SK-N-SH (cell line): ENCODE measurements at regions not wholly inside any gene's neighbourhood (a gene's known extent, or its start where the extent isn't known, plus 50 kb on each side); places are given as distances from the start of the nearest gene placed in this dataset.

ENCODE experiments used
- CTCF ChIA-PET: fragments of 300-600, 350-600 bp; formaldehyde crosslinking; extraction: SDS; loops from one replicate; lab custom pipeline; 2021; lab: Yijun Ruan, JAX
- POLR2A ChIA-PET: fragments of 350-600 bp; sonication (Branson Sonifier 250); formaldehyde crosslinking; extraction: SDS; loops from one replicate; lab custom pipeline; 2020; ENCODE audit warnings: antibody characterized with exemption, inconsistent platforms; lab: Yijun Ruan, JAX
- DNase-seq: peaks from one replicate; pipeline ENCODE4 v3.0.0; 2012
- H2AFZ ChIP-seq: fragments of 200-600 bp; sonication (generic); 2 replicates; pipeline ENCODE4 v1.8.1; 2016; ENCODE audit warnings: antibody characterized with exemption, mild to moderate bottlenecking, low read depth
- H3F3A ChIP-seq: fragments of 200-600 bp; sonication (generic); replicated peaks from 2 replicates; pipeline ENCODE3; 2016; ENCODE audit warnings: antibody characterized with exemption, mild to moderate bottlenecking; ENCODE audit not compliant: insufficient read depth
- H3K27ac ChIP-seq, 2 experiments: fragments of 200-500 bp in 1 of 2; fragments of 200-600 bp in 1 of 2; sonication (Bioruptor generic) in 1 of 2; sonication (generic), shearing (Covaris generic) in 1 of 2; 2 replicates each; pipeline versions ENCODE4 v1.5.1 to v1.6.1; 2014 to 2016; ENCODE audit warnings: low read depth in 2 of 2, inconsistent platforms in 1 of 2, low read length in 1 of 2, mild to moderate bottlenecking in 1 of 2, mixed read lengths in 1 of 2
- H3K27me3 ChIP-seq: fragments of 200-600 bp; sonication (generic), shearing (Covaris generic); 2 replicates; pipeline ENCODE4 v1.6.1; 2016; ENCODE audit warnings: mixed run types; ENCODE audit not compliant: insufficient read depth
- H3K36me3 ChIP-seq, 2 experiments: fragments of 200-500 bp in 1 of 2; fragments of 200-600 bp in 1 of 2; sonication (Bioruptor generic) in 1 of 2; sonication (generic) in 1 of 2; replicated peaks in 1 of 2; 2 replicates each; pipeline versions ENCODE3 to v1.5.1; 2014 to 2016; ENCODE audit warnings: low read length in 1 of 2, mild to moderate bottlenecking in 1 of 2; ENCODE audit not compliant: insufficient read depth in 2 of 2, control insufficient read depth in 1 of 2
- H3K4me1 ChIP-seq, 2 experiments: fragments of 200-500 bp in 1 of 2; fragments of 200-600 bp in 1 of 2; sonication (Bioruptor generic) in 1 of 2; sonication (generic), shearing (Covaris generic) in 1 of 2; 2 replicates each; pipeline versions ENCODE4 v1.5.1 to v1.6.1; 2014 to 2016; ENCODE audit warnings: low read depth in 1 of 2, low read length in 1 of 2, mixed run types in 1 of 2; ENCODE audit not compliant: insufficient read depth in 2 of 2, control insufficient read depth in 1 of 2
- H3K4me2 ChIP-seq: fragments of 200-600 bp; sonication (generic), shearing (Covaris generic); 2 replicates; pipeline ENCODE4 v1.6.1; 2017; ENCODE audit warnings: mixed run types
- H3K4me3 ChIP-seq, 2 experiments: fragments of 200-500 bp in 1 of 2; fragments of 200-600 bp in 1 of 2; sonication (Bioruptor generic) in 1 of 2; sonication (generic), shearing (Covaris generic) in 1 of 2; 2 replicates each; pipeline versions ENCODE4 v1.5.1 to v1.8.1; 2014 to 2016; ENCODE audit warnings: low read depth in 2 of 2, inconsistent platforms in 1 of 2, low read length in 1 of 2, mild to moderate bottlenecking in 1 of 2, mixed read lengths in 1 of 2, moderate library complexity in 1 of 2
- H3K79me2 ChIP-seq: fragments of 200-600 bp; sonication (generic); 2 replicates; pipeline ENCODE4 v1.8.1; 2017; ENCODE audit warnings: mild to moderate bottlenecking; ENCODE audit not compliant: insufficient read depth
- H3K9ac ChIP-seq: fragments of 200-600 bp; sonication (generic); 2 replicates; pipeline ENCODE4 v1.6.1; 2017; ENCODE audit warnings: mixed run types
- H3K9me2 ChIP-seq: fragments of 200-600 bp; sonication (generic); 2 replicates; pipeline ENCODE4 v1.6.1; 2017; ENCODE audit warnings: mixed run types
- H3K9me3 ChIP-seq: fragments of 200-600 bp; sonication (generic); 2 replicates; pipeline ENCODE4 v1.6.1; 2017; ENCODE audit warnings: mixed run types, mild to moderate bottlenecking, moderate library complexity
- H4K20me1 ChIP-seq: fragments of 200-600 bp; sonication (generic); 2 replicates; pipeline ENCODE4 v1.6.1; 2017; ENCODE audit warnings: mild to moderate bottlenecking, mixed run types; ENCODE audit not compliant: insufficient read depth
- ELF1 ChIP-seq: IDR thresholded peaks from 2 replicates; pipeline ENCODE4 v1.4.0; 2012
- EP300 ChIP-seq, 2 experiments: IDR thresholded peaks; 2 replicates each; pipeline versions ENCODE4 v1.4.0 to v1.6.1; 2012; ENCODE audit warnings: borderline replicate concordance in 1 of 2, low read depth in 1 of 2, low read length in 1 of 2
- EZH2phosphoT487 ChIP-seq: fragments of 200-600 bp; sonication (generic); IDR thresholded peaks from 2 replicates; pipeline ENCODE4 v1.6.1; 2017; ENCODE audit warnings: low read depth, mixed run types, mild to moderate bottlenecking, antibody characterized with exemption, moderate library complexity, borderline replicate concordance
- FOXM1 ChIP-seq: IDR thresholded peaks from 2 replicates; pipeline ENCODE4 v1.4.0; 2012; ENCODE audit warnings: low read depth, mild to moderate bottlenecking
- GATA2 ChIP-seq: sonication (generic); formaldehyde crosslinking; IDR thresholded peaks from 2 replicates; pipeline ENCODE4 v1.5.0; 2020; ENCODE audit warnings: mild to moderate bottlenecking, missing genetic modification reagents
- NFIC ChIP-seq: IDR thresholded peaks from 2 replicates; pipeline ENCODE4 v1.4.0; 2012; ENCODE audit warnings: borderline replicate concordance
- POLR2AphosphoS5 ChIP-seq: IDR thresholded peaks from 2 replicates; pipeline ENCODE4 v1.6.1; 2012; ENCODE audit warnings: low read depth, low read length
- RAD21 ChIP-seq: IDR thresholded peaks from 2 replicates; pipeline ENCODE4 v1.6.1; 2012; ENCODE audit warnings: mild to moderate bottlenecking, low read length
- RCOR1 ChIP-seq: fragments of 150-350 bp; IDR thresholded peaks from 2 replicates; pipeline ENCODE4 v1.6.1; 2017; ENCODE audit warnings: antibody characterized with exemption, low read length
- SMC3 ChIP-seq: IDR thresholded peaks from 2 replicates; pipeline ENCODE4 v1.6.1; 2012; ENCODE audit warnings: low read depth, low read length, improper control_type of control experiment
- TCF12 ChIP-seq: IDR thresholded peaks from 2 replicates; pipeline ENCODE4 v1.4.0; 2012
- TEAD4 ChIP-seq: IDR thresholded peaks from 2 replicates; pipeline ENCODE4 v1.4.0; 2012; ENCODE audit warnings: mild to moderate bottlenecking, borderline replicate concordance; ENCODE audit not compliant: insufficient read depth
- YY1 ChIP-seq: IDR thresholded peaks from 2 replicates; pipeline ENCODE4 v1.4.0; 2012; ENCODE audit warnings: low read depth, mild to moderate bottlenecking
- WGBS: methylation state at CpG from one replicate; pipeline ENCODE4 v1.1.6; 2017; ENCODE audit warnings: low lambda C conversion rate; 5-methylcytosine and 5-hydroxymethylcytosine counted together
- TF ChIP-seq, protein P1 (sequence below): IDR thresholded peaks from 2 replicates; pipeline ENCODE4 v1.6.1; 2012; ENCODE audit warnings: mild to moderate bottlenecking, low read depth, low read length, moderate library complexity
- TF ChIP-seq, protein P2 (sequence below): fragments of 150-350 bp; IDR thresholded peaks from 2 replicates; pipeline ENCODE4 v1.6.1; 2016; ENCODE audit warnings: mild to moderate bottlenecking, low read depth, low read length
- TF ChIP-seq, protein P3 (sequence below): IDR thresholded peaks from 2 replicates; pipeline ENCODE4 v1.4.0; 2012; ENCODE audit warnings: low read depth, borderline replicate concordance
- TF ChIP-seq, protein P4 (sequence below): fragments of 150-350 bp; IDR thresholded peaks from 2 replicates; pipeline ENCODE4 v1.6.1; 2017; ENCODE audit warnings: antibody characterized with exemption, low read length, low read depth, borderline replicate concordance

DNA sequence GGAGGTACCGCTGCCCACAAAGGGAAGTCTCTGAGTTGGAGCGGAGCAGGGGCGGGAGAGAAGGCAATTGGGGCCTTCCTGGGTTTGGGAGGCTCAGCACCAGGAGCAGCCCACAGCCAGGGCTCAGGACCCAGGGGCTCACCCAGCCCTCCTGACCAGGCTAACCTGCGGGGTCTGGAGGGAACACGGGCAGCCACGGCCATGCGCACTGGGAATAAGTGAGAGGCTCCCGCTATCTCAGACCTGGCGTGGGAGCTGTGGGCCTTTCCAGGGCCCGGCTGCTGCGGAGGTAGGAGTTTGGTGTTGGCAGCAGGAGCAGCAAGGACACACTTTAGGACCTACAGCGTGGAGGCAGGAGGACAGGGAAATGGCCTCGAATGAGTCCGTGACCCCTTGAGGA is 69.0 kb downstream of the RRM2 start:
- 100% methylated on average over 10 of the region's 14 CpGs for WGBS
- H3K9me2 ChIP-seq, result no peaks in the 10 kb centered on the region
- POLR2A ChIA-PET, result no interaction called here
- no peak overlapping the region for H3K27ac ChIP-seq
- H2AFZ ChIP-seq, result no peak overlapping the region
- TF ChIP-seq NFIC (no peak), RAD21 (no peak), SMC3 (no peak), YY1 (no peak), POLR2AphosphoS5 (no peak)
- TF ChIP-seq, protein P1, sequence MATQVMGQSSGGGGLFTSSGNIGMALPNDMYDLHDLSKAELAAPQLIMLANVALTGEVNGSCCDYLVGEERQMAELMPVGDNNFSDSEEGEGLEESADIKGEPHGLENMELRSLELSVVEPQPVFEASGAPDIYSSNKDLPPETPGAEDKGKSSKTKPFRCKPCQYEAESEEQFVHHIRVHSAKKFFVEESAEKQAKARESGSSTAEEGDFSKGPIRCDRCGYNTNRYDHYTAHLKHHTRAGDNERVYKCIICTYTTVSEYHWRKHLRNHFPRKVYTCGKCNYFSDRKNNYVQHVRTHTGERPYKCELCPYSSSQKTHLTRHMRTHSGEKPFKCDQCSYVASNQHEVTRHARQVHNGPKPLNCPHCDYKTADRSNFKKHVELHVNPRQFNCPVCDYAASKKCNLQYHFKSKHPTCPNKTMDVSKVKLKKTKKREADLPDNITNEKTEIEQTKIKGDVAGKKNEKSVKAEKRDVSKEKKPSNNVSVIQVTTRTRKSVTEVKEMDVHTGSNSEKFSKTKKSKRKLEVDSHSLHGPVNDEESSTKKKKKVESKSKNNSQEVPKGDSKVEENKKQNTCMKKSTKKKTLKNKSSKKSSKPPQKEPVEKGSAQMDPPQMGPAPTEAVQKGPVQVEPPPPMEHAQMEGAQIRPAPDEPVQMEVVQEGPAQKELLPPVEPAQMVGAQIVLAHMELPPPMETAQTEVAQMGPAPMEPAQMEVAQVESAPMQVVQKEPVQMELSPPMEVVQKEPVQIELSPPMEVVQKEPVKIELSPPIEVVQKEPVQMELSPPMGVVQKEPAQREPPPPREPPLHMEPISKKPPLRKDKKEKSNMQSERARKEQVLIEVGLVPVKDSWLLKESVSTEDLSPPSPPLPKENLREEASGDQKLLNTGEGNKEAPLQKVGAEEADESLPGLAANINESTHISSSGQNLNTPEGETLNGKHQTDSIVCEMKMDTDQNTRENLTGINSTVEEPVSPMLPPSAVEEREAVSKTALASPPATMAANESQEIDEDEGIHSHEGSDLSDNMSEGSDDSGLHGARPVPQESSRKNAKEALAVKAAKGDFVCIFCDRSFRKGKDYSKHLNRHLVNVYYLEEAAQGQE, result no peak
- TF ChIP-seq, protein P2, sequence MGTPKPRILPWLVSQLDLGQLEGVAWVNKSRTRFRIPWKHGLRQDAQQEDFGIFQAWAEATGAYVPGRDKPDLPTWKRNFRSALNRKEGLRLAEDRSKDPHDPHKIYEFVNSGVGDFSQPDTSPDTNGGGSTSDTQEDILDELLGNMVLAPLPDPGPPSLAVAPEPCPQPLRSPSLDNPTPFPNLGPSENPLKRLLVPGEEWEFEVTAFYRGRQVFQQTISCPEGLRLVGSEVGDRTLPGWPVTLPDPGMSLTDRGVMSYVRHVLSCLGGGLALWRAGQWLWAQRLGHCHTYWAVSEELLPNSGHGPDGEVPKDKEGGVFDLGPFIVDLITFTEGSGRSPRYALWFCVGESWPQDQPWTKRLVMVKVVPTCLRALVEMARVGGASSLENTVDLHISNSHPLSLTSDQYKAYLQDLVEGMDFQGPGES, result no peak
- H3K4me3 ChIP-seq, result no peak overlapping the region
- H4K20me1 ChIP-seq, result no peaks in the 10 kb centered on the region
- H3K9me3 ChIP-seq, result no peaks in the 10 kb centered on the region
- CTCF ChIA-PET, result no interaction called here
- no peak overlapping the region for H3K9ac ChIP-seq
- peaks cover 4% of the 10 kb centered on the region for H3F3A ChIP-seq
- no peaks in the 10 kb centered on the region for H3K79me2 ChIP-seq
- no peaks in the 10 kb centered on the region for H3K36me3 ChIP-seq
- H3K4me2 ChIP-seq, result no peak overlapping the region
- H3K4me1 ChIP-seq, result peaks cover 0 to 23% of the 10 kb centered on the region in 2 experiments; a peak in 1 of 4 replicates
- H3K27me3 ChIP-seq, result no peaks in the 10 kb centered on the region
- DNase-seq, result peak; percentile 24

DNA sequence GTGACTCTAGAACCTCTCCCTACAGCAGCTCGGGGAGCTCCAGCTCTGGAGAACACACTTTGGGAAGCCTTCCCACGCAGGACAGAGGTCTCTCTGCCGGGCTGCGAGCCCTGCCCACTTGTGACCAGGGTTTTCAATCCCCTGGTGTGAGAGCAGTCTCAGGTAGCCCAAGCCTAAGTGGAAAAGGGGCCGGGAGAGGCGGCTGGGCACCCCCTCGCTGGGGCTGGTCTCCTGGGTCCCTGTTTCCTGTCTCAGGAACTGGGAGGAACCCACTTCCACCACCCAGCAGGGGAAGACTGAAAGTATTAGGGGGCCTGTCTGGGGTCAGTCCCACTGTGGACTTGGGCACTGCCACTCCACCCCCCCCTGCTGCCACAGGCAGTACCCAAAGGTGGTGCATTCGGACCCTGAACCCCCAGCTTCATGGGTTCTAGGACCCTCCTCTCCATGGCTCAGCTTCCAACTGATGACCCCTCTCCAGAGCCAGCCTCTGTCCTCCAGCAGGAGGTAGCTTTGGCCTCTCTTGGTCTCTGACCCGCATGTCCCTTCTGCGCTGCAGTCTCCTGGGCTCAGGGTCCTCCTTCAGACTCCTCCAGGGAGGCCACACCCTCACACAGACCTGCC is 70.0 kb downstream of the RRM2 start:
- 95% methylated on average over 10 of the region's 10 CpGs for WGBS
- H3K27me3 ChIP-seq, result no peaks in the 10 kb centered on the region
- no peak overlapping the region for H2AFZ ChIP-seq
- TF ChIP-seq, protein P3, sequence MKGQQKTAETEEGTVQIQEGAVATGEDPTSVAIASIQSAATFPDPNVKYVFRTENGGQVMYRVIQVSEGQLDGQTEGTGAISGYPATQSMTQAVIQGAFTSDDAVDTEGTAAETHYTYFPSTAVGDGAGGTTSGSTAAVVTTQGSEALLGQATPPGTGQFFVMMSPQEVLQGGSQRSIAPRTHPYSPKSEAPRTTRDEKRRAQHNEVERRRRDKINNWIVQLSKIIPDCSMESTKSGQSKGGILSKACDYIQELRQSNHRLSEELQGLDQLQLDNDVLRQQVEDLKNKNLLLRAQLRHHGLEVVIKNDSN, result no peak
- TF ChIP-seq EZH2phosphoT487 (no peak), TEAD4 (no peak), EP300 (IDR thresholded peaks at IDR 0.05; ENCODE audit: borderline replicate concordance in 1 of 2, low read depth in 1 of 2, low read length in 1 of 2) (no peak), GATA2 (CRISPR knock-in tag) (no peak), TCF12 (no peak), ELF1 (no peak), RCOR1 (no peak), FOXM1 (no peak)
- TF ChIP-seq, protein P1, result no peak
- TF ChIP-seq, protein P4, sequence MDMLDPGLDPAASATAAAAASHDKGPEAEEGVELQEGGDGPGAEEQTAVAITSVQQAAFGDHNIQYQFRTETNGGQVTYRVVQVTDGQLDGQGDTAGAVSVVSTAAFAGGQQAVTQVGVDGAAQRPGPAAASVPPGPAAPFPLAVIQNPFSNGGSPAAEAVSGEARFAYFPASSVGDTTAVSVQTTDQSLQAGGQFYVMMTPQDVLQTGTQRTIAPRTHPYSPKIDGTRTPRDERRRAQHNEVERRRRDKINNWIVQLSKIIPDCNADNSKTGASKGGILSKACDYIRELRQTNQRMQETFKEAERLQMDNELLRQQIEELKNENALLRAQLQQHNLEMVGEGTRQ, result no peak

More for the DNA sequence above, 70.0 kb downstream of the RRM2 start:
- CTCF ChIA-PET, result interaction anchor here (0.8 to 1.7 kb wide), 7 partner anchors 10 to 243 kb away, joined by 3 to 5 read pairs (median 4); no protein-coding TSS in a partner anchor
- Histone ChIP-seq H3K4me2 (no peak overlapping the region), H3K36me3 (no peaks in the 10 kb centered on the region), H3K9me3 (no peaks in the 10 kb centered on the region), H3K79me2 (no peaks in the 10 kb centered on the region), H3K4me3 (no peak overlapping the region), H3K4me1 (peaks cover 0 to 27% of the 10 kb centered on the region in 2 experiments; a peak in 1 of 4 replicates), H3K27ac (no peak overlapping the region), H3F3A (peaks cover 4% of the 10 kb centered on the region), H4K20me1 (no peaks in the 10 kb centered on the region), H3K9ac (no peak overlapping the region), H3K9me2 (no peaks in the 10 kb centered on the region)
- POLR2A ChIA-PET, result interaction anchor here (1.0 kb wide), 1 partner anchor 71 kb away, joined by 3 read pairs; no protein-coding TSS in a partner anchor
- peak; percentile 34 for DNase-seq
